LHCN-M2 (cell line): ENCODE measurements at regions not wholly inside any gene's neighbourhood (a gene's known extent, or its start where the extent isn't known, plus 50 kb on each side); places are given as distances from the start of the nearest gene placed in this dataset.
"Not testable (repeated sequence)": the region's sequence is repeated elsewhere in the genome, so short reads cannot be mapped to it uniquely, and the experiment has no call there.

Source experiments
- DNase-seq: peaks from one replicate; pipeline ENCODE4 v3.0.0-alpha.2; 2012; ENCODE audit warnings: low read depth

- DNase-seq = no peak
Observed at GRCh38 chr2:75432761-75433361, 127.9 kb downstream of the EVA1A start.

- DNase-seq = no peak
Observed at GRCh38 chr2:75431763-75432162, 129.0 kb downstream of the EVA1A start.

GRCh38 chr2:75431276-75431675 is 129.5 kb downstream of the EVA1A start:
- no peak for DNase-seq

- not testable (repeated sequence) for DNase-seq
Observed at GRCh38 chr2:75430449-75430848, 130.3 kb downstream of the EVA1A start.

- peak; percentile 2 for DNase-seq
Observed at GRCh38 chr2:75428646-75429443, 131.9 kb downstream of the EVA1A start.

GRCh38 chr2:75428060-75428459 is 132.7 kb downstream of the EVA1A start:
- no peak for DNase-seq

- DNase-seq = peak; percentile 1
Observed at GRCh38 chr2:75424936-75425619, 135.7 kb downstream of the EVA1A start.

- no peak for DNase-seq
Observed at GRCh38 chr2:75421986-75422385, 138.8 kb downstream of the EVA1A start.

- DNase-seq = no peak
Observed at GRCh38 chr2:75416420-75417342, 144.1 kb downstream of the EVA1A start.

GRCh38 chr2:75415731-75416130 is 145.0 kb downstream of the EVA1A start:
- DNase-seq = no peak

- no peak for DNase-seq
Observed at GRCh38 chr2:75415111-75415626, 145.6 kb downstream of the EVA1A start.

GRCh38 chr2:75411574-75411973 is 149.2 kb downstream of the EVA1A start:
- DNase-seq = no peak

- no peak for DNase-seq
Observed at GRCh38 chr2:75410702-75411101, 150.0 kb downstream of the EVA1A start.

GRCh38 chr2:75408771-75409170 is 152.0 kb downstream of the EVA1A start:
- no peak for DNase-seq

- no peak for DNase-seq
Observed at GRCh38 chr2:75407038-75407530, 153.7 kb downstream of the EVA1A start.

- DNase-seq = no peak
Observed at GRCh38 chr2:75406131-75406581, 154.6 kb downstream of the EVA1A start.

- DNase-seq = no peak
Observed at GRCh38 chr2:75405000-75405399, 155.7 kb downstream of the EVA1A start.

GRCh38 chr2:75403991-75404428 is 156.7 kb downstream of the EVA1A start:
- DNase-seq = peak; percentile 51

GRCh38 chr2:75396314-75396713 is 164.4 kb downstream of the EVA1A start:
- no peak for DNase-seq

- DNase-seq = peak; percentile 10
Observed at GRCh38 chr2:75394764-75395163, 166.0 kb downstream of the EVA1A start.

- DNase-seq = no peak
Observed at GRCh38 chr2:75390169-75390568, 170.6 kb downstream of the EVA1A start.
